ENCODE measurements at regions not wholly inside any gene's neighbourhood (a gene's known extent, or its start where the extent isn't known, plus 50 kb on each side); places are given as distances from the start of the nearest gene placed in this dataset.
"Not testable (repeated sequence)": the region's sequence is repeated elsewhere in the genome, so short reads cannot be mapped to it uniquely, and the experiment has no call there.

GRCh38 chr18:1848716-1849115 is 722.6 kb downstream of the METTL4 start:
- Histone ChIP-seq H3K27me3 (ENCODE audit: low read depth, low read length) (no peaks in the 10 kb centered on the region), H3K4me2 (ENCODE audit: low read length) (no peak overlapping the region), H4K20me1 (ENCODE audit: insufficient read depth, low read length) (no peaks in the 10 kb centered on the region), H3K27ac (ENCODE audit: low read length) (no peak overlapping the region), H3K4me1 (ENCODE audit: low read length) (no peaks in the 10 kb centered on the region), H3K36me3 (replicated peaks; ENCODE audit: low read depth, low read length) (no peaks in the 10 kb centered on the region), H2AFZ (ENCODE audit: low read depth, low read length) (no peak overlapping the region), H3K4me3 (ENCODE audit: low read length) (no peak overlapping the region), H3K9me3 (ENCODE audit: insufficient read depth, low read length) (no peaks in the 10 kb centered on the region), H3K9ac (ENCODE audit: low read length) (no peak overlapping the region), H3K79me2 (ENCODE audit: low read length) (no peaks in the 10 kb centered on the region)
- TF ChIP-seq, protein P1, sequence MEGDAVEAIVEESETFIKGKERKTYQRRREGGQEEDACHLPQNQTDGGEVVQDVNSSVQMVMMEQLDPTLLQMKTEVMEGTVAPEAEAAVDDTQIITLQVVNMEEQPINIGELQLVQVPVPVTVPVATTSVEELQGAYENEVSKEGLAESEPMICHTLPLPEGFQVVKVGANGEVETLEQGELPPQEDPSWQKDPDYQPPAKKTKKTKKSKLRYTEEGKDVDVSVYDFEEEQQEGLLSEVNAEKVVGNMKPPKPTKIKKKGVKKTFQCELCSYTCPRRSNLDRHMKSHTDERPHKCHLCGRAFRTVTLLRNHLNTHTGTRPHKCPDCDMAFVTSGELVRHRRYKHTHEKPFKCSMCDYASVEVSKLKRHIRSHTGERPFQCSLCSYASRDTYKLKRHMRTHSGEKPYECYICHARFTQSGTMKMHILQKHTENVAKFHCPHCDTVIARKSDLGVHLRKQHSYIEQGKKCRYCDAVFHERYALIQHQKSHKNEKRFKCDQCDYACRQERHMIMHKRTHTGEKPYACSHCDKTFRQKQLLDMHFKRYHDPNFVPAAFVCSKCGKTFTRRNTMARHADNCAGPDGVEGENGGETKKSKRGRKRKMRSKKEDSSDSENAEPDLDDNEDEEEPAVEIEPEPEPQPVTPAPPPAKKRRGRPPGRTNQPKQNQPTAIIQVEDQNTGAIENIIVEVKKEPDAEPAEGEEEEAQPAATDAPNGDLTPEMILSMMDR (IDR thresholded peaks at IDR 0.05; ENCODE audit: low read depth, low read length) = no peak
- TF ChIP-seq EZH2phosphoT487 (IDR thresholded peaks at IDR 0.05; ENCODE audit: low read depth) = no peak

DNA sequence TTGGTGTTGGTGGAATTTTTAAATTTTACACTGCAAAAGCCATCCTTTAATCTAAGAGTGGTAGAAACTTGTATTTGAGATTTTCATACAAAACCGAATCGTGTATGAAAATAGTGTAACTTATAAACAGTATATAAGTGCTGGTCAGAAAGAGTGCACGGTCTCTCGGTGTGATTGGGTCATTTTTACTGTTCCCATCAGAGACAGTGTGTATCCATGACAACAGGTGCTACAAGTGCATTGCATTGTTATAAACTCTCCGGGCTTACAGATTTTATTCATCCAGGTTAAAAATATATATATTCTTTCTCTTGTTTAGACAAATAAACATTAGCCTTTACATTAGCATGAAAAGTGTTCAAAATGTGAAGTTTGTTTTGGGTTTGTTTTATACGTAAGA is 721.9 kb downstream of the METTL4 start:
- H3K4me3 ChIP-seq (ENCODE audit: low read length) = no peak overlapping the region
- TF ChIP-seq EZH2phosphoT487 (IDR thresholded peaks at IDR 0.05; ENCODE audit: low read depth) = no peak
- TF ChIP-seq, protein P1 (IDR thresholded peaks at IDR 0.05; ENCODE audit: low read depth, low read length) = no peak
- no peaks in the 10 kb centered on the region for H4K20me1 ChIP-seq (ENCODE audit: insufficient read depth, low read length)
- no peaks in the 10 kb centered on the region for H3K79me2 ChIP-seq (ENCODE audit: low read length)
- no peaks in the 10 kb centered on the region for H3K27me3 ChIP-seq (ENCODE audit: low read depth, low read length)
- no peak overlapping the region for H2AFZ ChIP-seq (ENCODE audit: low read depth, low read length)
- H3K4me1 ChIP-seq (ENCODE audit: low read length) = no peaks in the 10 kb centered on the region
- no peaks in the 10 kb centered on the region for H3K36me3 ChIP-seq (replicated peaks; ENCODE audit: low read depth, low read length)
- H3K9me3 ChIP-seq (ENCODE audit: insufficient read depth, low read length) = no peaks in the 10 kb centered on the region
- no peak overlapping the region for H3K9ac ChIP-seq (ENCODE audit: low read length)
- no peak overlapping the region for H3K4me2 ChIP-seq (ENCODE audit: low read length)
- no peak overlapping the region for H3K27ac ChIP-seq (ENCODE audit: low read length)

GRCh38 chr18:1857281-1857680 is 714.0 kb downstream of the METTL4 start:
- H3K4me3 ChIP-seq (ENCODE audit: low read length); H3K27me3 ChIP-seq (ENCODE audit: low read depth, low read length); H3K9ac ChIP-seq (ENCODE audit: low read length): not testable (repeated sequence)

GRCh38 chr18:1861473-1861872 is 709.8 kb downstream of the METTL4 start:
- Histone ChIP-seq H3K27ac (ENCODE audit: low read length) (no peak overlapping the region), H3K4me2 (ENCODE audit: low read length) (no peak overlapping the region), H4K20me1 (ENCODE audit: insufficient read depth, low read length) (no peaks in the 10 kb centered on the region), H3K4me1 (ENCODE audit: low read length) (no peaks in the 10 kb centered on the region), H3K9me3 (ENCODE audit: insufficient read depth, low read length) (no peaks in the 10 kb centered on the region), H3K4me3 (ENCODE audit: low read length) (no peak overlapping the region), H3K79me2 (ENCODE audit: low read length) (no peaks in the 10 kb centered on the region), H3K27me3 (ENCODE audit: low read depth, low read length) (no peaks in the 10 kb centered on the region), H3K36me3 (replicated peaks; ENCODE audit: low read depth, low read length) (no peaks in the 10 kb centered on the region), H3K9ac (ENCODE audit: low read length) (no peak overlapping the region), H2AFZ (ENCODE audit: low read depth, low read length) (no peak overlapping the region)
- TF ChIP-seq EZH2phosphoT487 (IDR thresholded peaks at IDR 0.05; ENCODE audit: low read depth) = no peak
- TF ChIP-seq, protein P1 (IDR thresholded peaks at IDR 0.05; ENCODE audit: low read depth, low read length) = no peak

More at GRCh38 chr18:1857281-1857680, 714.0 kb downstream of the METTL4 start:
- not testable (repeated sequence) for H3K36me3 ChIP-seq (replicated peaks; ENCODE audit: low read depth, low read length); H3K4me1 ChIP-seq (ENCODE audit: low read length); H3K27ac ChIP-seq (ENCODE audit: low read length); H3K79me2 ChIP-seq (ENCODE audit: low read length); H4K20me1 ChIP-seq (ENCODE audit: insufficient read depth, low read length); H3K4me2 ChIP-seq (ENCODE audit: low read length); H3K9me3 ChIP-seq (ENCODE audit: insufficient read depth, low read length); H2AFZ ChIP-seq (ENCODE audit: low read depth, low read length)

DNA sequence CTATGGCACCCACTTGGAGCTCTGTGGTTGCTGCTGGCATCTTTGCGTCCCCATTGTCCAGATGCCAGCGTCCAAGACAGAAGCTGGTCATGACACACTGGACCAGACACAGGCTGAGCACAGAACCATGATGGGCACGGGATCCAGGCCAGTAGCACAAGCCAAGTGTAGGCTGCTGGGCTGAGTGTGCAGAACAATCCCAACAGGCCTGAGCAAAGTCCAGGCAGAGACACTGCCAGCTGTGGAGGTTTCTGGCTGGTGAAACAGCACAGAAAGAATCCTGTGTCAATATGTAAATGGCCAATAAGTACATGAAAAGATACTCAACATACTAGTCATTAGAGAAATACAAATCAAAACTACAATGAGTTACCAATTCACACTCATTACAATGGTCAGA is 705.4 kb downstream of the METTL4 start:
- TF ChIP-seq, protein P1 (IDR thresholded peaks at IDR 0.05; ENCODE audit: low read depth, low read length) = no peak
- TF ChIP-seq EZH2phosphoT487 (IDR thresholded peaks at IDR 0.05; ENCODE audit: low read depth) = no peak
- no peaks in the 10 kb centered on the region for H3K36me3 ChIP-seq (replicated peaks; ENCODE audit: low read depth, low read length)
- no peak overlapping the region for H3K4me2 ChIP-seq (ENCODE audit: low read length)
- no peaks in the 10 kb centered on the region for H4K20me1 ChIP-seq (ENCODE audit: insufficient read depth, low read length)
- H3K9me3 ChIP-seq (ENCODE audit: insufficient read depth, low read length) = no peaks in the 10 kb centered on the region
- no peaks in the 10 kb centered on the region for H3K79me2 ChIP-seq (ENCODE audit: low read length)
- no peak overlapping the region for H3K27ac ChIP-seq (ENCODE audit: low read length)
- no peak overlapping the region for H3K4me3 ChIP-seq (ENCODE audit: low read length)
- no peaks in the 10 kb centered on the region for H3K27me3 ChIP-seq (ENCODE audit: low read depth, low read length)
- H2AFZ ChIP-seq (ENCODE audit: low read depth, low read length) = no peak overlapping the region
- H3K9ac ChIP-seq (ENCODE audit: low read length) = no peak overlapping the region
- no peaks in the 10 kb centered on the region for H3K4me1 ChIP-seq (ENCODE audit: low read length)

All from OCI-LY3 (cell line).